Naive thymus-derived CD4-positive, alpha-beta T cell (primary cell): ENCODE measurements at regions not wholly inside any gene's neighbourhood (a gene's known extent, or its start where the extent isn't known, plus 50 kb on each side); places are given as distances from the start of the nearest gene placed in this dataset.
A peak's percentile ranks its signal among the peaks of the same experiment; 100 is the strongest.

Source experiments
- ATAC-seq: fragments of 150-1000 bp; cut with Tn5 transposase; 2 replicates; pipeline ENCODE4 v1.10.0; 2021; ENCODE audit warnings: mild to moderate bottlenecking, moderate library complexity
- CTCF ChIA-PET: fragments of 350-600 bp; sonication (Branson Sonifier 250); formaldehyde crosslinking; loops from one replicate; lab custom pipeline; 2021; ENCODE audit warnings: antibody characterized with exemption; lab: Charles Lee
- POLR2A ChIA-PET: fragments of 350-600 bp; sonication (Branson Sonifier 250); formaldehyde crosslinking; loops from one replicate; lab custom pipeline; 2021; ENCODE audit warnings: antibody characterized with exemption, inconsistent platforms; lab: Charles Lee
- DNase-seq, 9 donors: peaks; one replicate each; pipeline versions ENCODE4 v3.0.0 to v3.0.0-alpha.2; 2020 to 2022; ENCODE audit warnings: mixed read lengths in 1 of 9
- H3K27ac ChIP-seq: one replicate; pipeline ENCODE4 v1.7.0; 2013; ENCODE audit warnings: mild to moderate bottlenecking, low read depth, low read length, moderate library complexity
- H3K27me3 ChIP-seq, 2 donors: one replicate each; pipeline ENCODE4 v1.7.0; 2013; ENCODE audit warnings: low read length in 2 of 2, mild to moderate bottlenecking in 2 of 2, moderate library complexity in 2 of 2; ENCODE audit not compliant: control insufficient read depth in 2 of 2, insufficient read depth in 2 of 2
- H3K36me3 ChIP-seq, 3 experiments: 1 replicate in 2 of 3; 2 replicates in 1 of 3; pipeline ENCODE4 v1.7.0; 2013; ENCODE audit warnings: low read length in 3 of 3, mild to moderate bottlenecking in 3 of 3, moderate library complexity in 1 of 3; ENCODE audit not compliant: insufficient read depth in 3 of 3, control insufficient read depth in 2 of 3
- H3K4me1 ChIP-seq, 2 donors: one replicate each; pipeline ENCODE4 v1.7.0; 2013; ENCODE audit warnings: low read length in 2 of 2, mild to moderate bottlenecking in 2 of 2, moderate library complexity in 1 of 2; ENCODE audit not compliant: control insufficient read depth in 2 of 2, insufficient read depth in 2 of 2
- H3K4me3 ChIP-seq: 2 replicates; pipeline ENCODE4 v1.7.0; 2013; ENCODE audit warnings: mild to moderate bottlenecking, low read length
- H3K9me3 ChIP-seq, 3 experiments: 1 replicate in 2 of 3; 2 replicates in 1 of 3; pipeline ENCODE4 v1.7.0; 2013; ENCODE audit warnings: low read length in 3 of 3; ENCODE audit not compliant: control insufficient read depth in 2 of 3
- H3K27ac Mint-ChIP-seq, 9 donors: one replicate each; pipeline ENCODE4 v1.8.0; 2020 to 2022; ENCODE audit warnings: mixed read lengths in 9 of 9, mild to moderate bottlenecking in 8 of 9, moderate library complexity in 5 of 9, inconsistent platforms in 2 of 9
- H3K27me3 Mint-ChIP-seq, 5 donors: one replicate each; pipeline ENCODE4 v1.8.0; 2021 to 2022; ENCODE audit warnings: mixed read lengths in 5 of 5, mild to moderate bottlenecking in 1 of 5
- H3K36me3 Mint-ChIP-seq, 5 donors: one replicate each; pipeline ENCODE4 v1.8.0; 2020 to 2022; ENCODE audit warnings: mixed read lengths in 5 of 5, mild to moderate bottlenecking in 3 of 5, inconsistent platforms in 1 of 5
- H3K4me1 Mint-ChIP-seq, 7 donors: one replicate each; pipeline ENCODE4 v1.8.0; 2020 to 2022; ENCODE audit warnings: mixed read lengths in 7 of 7, mild to moderate bottlenecking in 3 of 7, inconsistent platforms in 1 of 7
- H3K4me3 Mint-ChIP-seq, 10 donors: one replicate each; pipeline ENCODE4 v1.8.0; 2020 to 2022; ENCODE audit warnings: mild to moderate bottlenecking in 10 of 10, mixed read lengths in 10 of 10, moderate library complexity in 6 of 10, inconsistent platforms in 2 of 10
- H3K9me3 Mint-ChIP-seq, 11 donors: one replicate each; pipeline ENCODE4 v1.8.0; 2020 to 2022; ENCODE audit warnings: mixed read lengths in 11 of 11, mild to moderate bottlenecking in 4 of 11, inconsistent platforms in 1 of 11, moderate library complexity in 1 of 11
- intact Hi-C, 2 donors: fragments of 100-400 bp; cut with micrococcal nuclease; formaldehyde crosslinking; loops; one replicate each; pipeline ENCODE4 v1.15.1; 2023

- Histone ChIP-seq H3K27ac (no peak overlapping the region), H3K4me3 (no peak overlapping the region), H3K27me3 (no peaks in the 10 kb centered on the region), H3K4me1 (no peaks in the 10 kb centered on the region), H3K9me3 (no peaks in the 10 kb centered on the region), H3K36me3 (no peaks in the 10 kb centered on the region)
- H3K27ac Mint-ChIP-seq = peak overlapping the region in 1 of 9 donors; percentile 32
- no peak for DNase-seq
- ChIA-PET POLR2A (no interaction called here), CTCF (no interaction called here)
- H3K27me3 Mint-ChIP-seq = no peaks in the 10 kb centered on the region
- H3K4me1 Mint-ChIP-seq = no peaks in the 10 kb centered on the region
- intact Hi-C loops = no loop called here
- H3K9me3 Mint-ChIP-seq = no peaks in the 10 kb centered on the region
- no peak overlapping the region for H3K4me3 Mint-ChIP-seq
- ATAC-seq = no peak
- no peaks in the 10 kb centered on the region for H3K36me3 Mint-ChIP-seq
Observed at GRCh38 chr13:74825938-74826246, 656.1 kb downstream of the TBC1D4 start.

- no peaks in the 10 kb centered on the region for H3K36me3 Mint-ChIP-seq
- no peak overlapping the region for H3K27ac Mint-ChIP-seq
- H3K4me3 ChIP-seq = no peak overlapping the region
- intact Hi-C loops = no loop called here
- H3K9me3 ChIP-seq = no peaks in the 10 kb centered on the region
- H3K27me3 ChIP-seq = no peaks in the 10 kb centered on the region
- CTCF ChIA-PET = no interaction called here
- ATAC-seq = no peak
- H3K9me3 Mint-ChIP-seq = no peaks in the 10 kb centered on the region
- POLR2A ChIA-PET = no interaction called here
- no peak overlapping the region for H3K27ac ChIP-seq
- no peaks in the 10 kb centered on the region for H3K27me3 Mint-ChIP-seq
- H3K4me1 ChIP-seq = no peaks in the 10 kb centered on the region
- no peak overlapping the region for H3K4me3 Mint-ChIP-seq
- no peaks in the 10 kb centered on the region for H3K36me3 ChIP-seq
- no peaks in the 10 kb centered on the region for H3K4me1 Mint-ChIP-seq
- no peak for DNase-seq
Observed at GRCh38 chr13:74825152-74825937, 656.6 kb downstream of the TBC1D4 start.

DNA sequence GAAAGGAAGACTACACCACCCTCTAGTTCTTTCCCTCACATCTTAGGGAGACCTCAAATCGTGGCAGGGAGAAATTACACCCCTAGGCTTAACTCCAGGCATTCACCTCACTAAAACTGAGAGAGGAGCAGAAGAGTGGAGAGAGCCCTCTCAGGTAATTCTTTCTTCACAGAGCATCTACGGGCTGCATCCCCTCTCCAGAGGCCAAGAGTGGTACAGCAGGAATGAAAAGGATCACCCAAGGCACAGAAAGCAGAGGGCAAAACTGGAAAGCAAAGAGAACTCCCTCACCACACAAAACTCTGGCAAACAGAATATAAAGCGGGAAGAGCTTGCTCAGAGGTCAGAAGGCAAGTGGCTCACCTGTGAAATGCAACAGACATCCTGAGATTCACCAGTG lies 661.2 kb downstream of the TBC1D4 start:
- Mint-ChIP-seq H3K9me3 (no peaks in the 10 kb centered on the region), H3K36me3 (no peaks in the 10 kb centered on the region), H3K27ac (no peak overlapping the region), H3K27me3 (peaks cover 0 to 4% (median 0%) of the 10 kb centered on the region in 5 donors), H3K4me1 (no peaks in the 10 kb centered on the region), H3K4me3 (no peak overlapping the region)
- Histone ChIP-seq H3K4me3 (no peak overlapping the region), H3K27ac (no peak overlapping the region), H3K27me3 (peaks cover 0 to 3% of the 10 kb centered on the region in 2 donors), H3K9me3 (no peaks in the 10 kb centered on the region), H3K36me3 (no peaks in the 10 kb centered on the region), H3K4me1 (no peaks in the 10 kb centered on the region)
- ChIA-PET POLR2A (no interaction called here), CTCF (no interaction called here)
- no peak for DNase-seq
- no peak for ATAC-seq
- intact Hi-C loops = no loop called here

GRCh38 chr13:74819549-74819948 lies 662.4 kb downstream of the TBC1D4 start:
- H3K27me3 ChIP-seq = peaks cover 0 to 3% of the 10 kb centered on the region in 2 donors
- H3K27me3 Mint-ChIP-seq = peaks cover 0 to 4% (median 0%) of the 10 kb centered on the region in 5 donors
- ATAC-seq (no peak), DNase-seq (no peak)
- ChIA-PET POLR2A (no interaction called here), CTCF (no interaction called here)
- intact Hi-C loops = no loop called here
- no peak overlapping the region for H3K4me3 ChIP-seq
- no peaks in the 10 kb centered on the region for H3K4me1 Mint-ChIP-seq
- no peaks in the 10 kb centered on the region for H3K4me1 ChIP-seq
- no peak overlapping the region for H3K27ac ChIP-seq
- no peak overlapping the region for H3K27ac Mint-ChIP-seq
- no peaks in the 10 kb centered on the region for H3K9me3 ChIP-seq
- peaks cover 0 to 3% (median 0%) of the 10 kb centered on the region in 11 donors for H3K9me3 Mint-ChIP-seq
- no peak overlapping the region for H3K4me3 Mint-ChIP-seq
- no peaks in the 10 kb centered on the region for H3K36me3 Mint-ChIP-seq
- no peaks in the 10 kb centered on the region for H3K36me3 ChIP-seq

DNA sequence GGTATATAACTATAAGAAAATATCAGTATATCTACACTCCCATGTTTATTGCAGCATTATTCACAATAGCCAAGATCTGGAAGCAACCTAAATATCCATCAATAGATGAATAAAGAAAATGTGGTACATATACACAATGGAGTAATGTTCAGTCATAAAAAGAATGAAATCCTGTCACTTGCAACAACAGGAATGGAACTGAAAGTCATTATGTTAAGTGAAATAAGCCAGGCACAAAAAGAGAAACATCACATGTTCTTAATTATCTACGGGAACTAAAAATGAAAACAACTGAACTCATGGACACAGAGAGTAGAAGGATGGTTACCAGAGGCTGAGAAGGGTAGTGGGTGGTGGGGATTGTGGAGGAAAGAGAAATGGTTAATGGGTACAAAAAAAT lies 665.2 kb downstream of the TBC1D4 start:
- POLR2A ChIA-PET = no interaction called here
- no peak for ATAC-seq
- H3K4me3 Mint-ChIP-seq = no peak overlapping the region

GRCh38 chr13:74796157-74796556 lies 662.0 kb upstream of the KLF12 start:
- peaks cover 0 to 55% (median 24%) of the 10 kb centered on the region in 5 donors for H3K27me3 Mint-ChIP-seq
- intact Hi-C loops = no loop called here
- CTCF ChIA-PET = no interaction called here
- Histone ChIP-seq H3K4me3 (no peak overlapping the region), H3K27me3 (no peaks in the 10 kb centered on the region), H3K4me1 (no peaks in the 10 kb centered on the region), H3K36me3 (no peaks in the 10 kb centered on the region), H3K27ac (no peak overlapping the region), H3K9me3 (no peaks in the 10 kb centered on the region)
- H3K27ac Mint-ChIP-seq = no peak overlapping the region
- POLR2A ChIA-PET = no interaction called here
- no peak overlapping the region for H3K4me3 Mint-ChIP-seq
- peaks cover 0 to 17% (median 1%) of the 10 kb centered on the region in 11 donors for H3K9me3 Mint-ChIP-seq
- no peaks in the 10 kb centered on the region for H3K36me3 Mint-ChIP-seq
- ATAC-seq (no peak), DNase-seq (no peak)
- H3K4me1 Mint-ChIP-seq = no peaks in the 10 kb centered on the region

More for the DNA sequence above, 665.2 kb downstream of the TBC1D4 start:
- CTCF ChIA-PET = no interaction called here
- H3K36me3 ChIP-seq = no peaks in the 10 kb centered on the region
- peaks cover 0 to 4% (median 0%) of the 10 kb centered on the region in 5 donors for H3K27me3 Mint-ChIP-seq
- no peak overlapping the region for H3K4me3 ChIP-seq
- H3K27ac ChIP-seq = no peak overlapping the region
- H3K27ac Mint-ChIP-seq = no peak overlapping the region
- H3K9me3 ChIP-seq = no peaks in the 10 kb centered on the region
- no peak for DNase-seq
- H3K4me1 ChIP-seq = no peaks in the 10 kb centered on the region
- intact Hi-C loops = no loop called here
- H3K9me3 Mint-ChIP-seq = peaks cover 1 to 13% (median 4%) of the 10 kb centered on the region in 11 donors
- no peaks in the 10 kb centered on the region for H3K36me3 Mint-ChIP-seq
- H3K27me3 ChIP-seq = peaks cover 0 to 3% of the 10 kb centered on the region in 2 donors
- no peaks in the 10 kb centered on the region for H3K4me1 Mint-ChIP-seq

DNA sequence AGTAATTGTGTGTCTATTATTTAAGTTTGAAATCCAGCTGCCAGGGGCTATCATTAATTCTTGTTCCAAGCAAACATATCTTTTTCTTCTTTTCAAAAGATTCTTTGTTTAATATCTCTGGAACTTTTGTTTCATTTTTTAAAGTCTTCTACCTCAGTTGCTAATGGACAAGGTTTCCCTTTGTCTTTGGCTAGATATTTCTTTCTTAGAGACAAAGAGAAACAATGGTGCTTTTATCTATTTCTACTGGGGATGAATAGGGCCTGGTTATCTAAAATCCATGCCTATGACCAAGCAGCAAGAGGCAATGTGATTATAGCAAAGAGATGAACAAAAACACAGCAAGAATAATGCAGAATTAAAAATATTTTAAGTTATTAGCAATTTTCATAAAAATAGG lies 661.3 kb upstream of the KLF12 start:
- H3K27me3 ChIP-seq = no peaks in the 10 kb centered on the region
- Mint-ChIP-seq H3K9me3 (peaks cover 0 to 17% (median 1%) of the 10 kb centered on the region in 11 donors), H3K4me3 (no peak overlapping the region), H3K27ac (no peak overlapping the region), H3K27me3 (peaks cover 0 to 58% (median 24%) of the 10 kb centered on the region in 5 donors), H3K4me1 (no peaks in the 10 kb centered on the region), H3K36me3 (no peaks in the 10 kb centered on the region)
- ATAC-seq = no peak
- H3K9me3 ChIP-seq = no peaks in the 10 kb centered on the region
- intact Hi-C loops = no loop called here
- no peak overlapping the region for H3K27ac ChIP-seq
- H3K4me1 ChIP-seq = no peaks in the 10 kb centered on the region
- H3K36me3 ChIP-seq = no peaks in the 10 kb centered on the region
- ChIA-PET CTCF (no interaction called here), POLR2A (no interaction called here)
- DNase-seq = no peak
- H3K4me3 ChIP-seq = no peak overlapping the region
